Dendritic cell treated with granulocyte-macrophage colony-stimulating factor and Interleukin-4, amounts not matched to agents 40 ng/mL and 50 ng/mL, for 4 days (primary cell): ENCODE measurements at regions not wholly inside any gene's neighbourhood (a gene's known extent, or its start where the extent isn't known, plus 50 kb on each side); places are given as distances from the start of the nearest gene placed in this dataset.

Experiments used
- H3K27ac Mint-ChIP-seq: one replicate; pipeline ENCODE4 v1.8.0; 2022; ENCODE audit warnings: mild to moderate bottlenecking, mixed read lengths
- H3K27me3 Mint-ChIP-seq: one replicate; pipeline ENCODE4 v1.8.0; 2022; ENCODE audit warnings: mild to moderate bottlenecking, mixed read lengths
- H3K36me3 Mint-ChIP-seq: one replicate; pipeline ENCODE4 v1.8.0; 2022; ENCODE audit warnings: low read depth, mixed read lengths
- H3K4me1 Mint-ChIP-seq: one replicate; pipeline ENCODE4 v1.8.0; 2022; ENCODE audit warnings: low read depth, mixed read lengths
- H3K4me3 Mint-ChIP-seq: one replicate; pipeline ENCODE4 v1.8.0; 2022; ENCODE audit warnings: mild to moderate bottlenecking, moderate library complexity, mixed read lengths
- H3K9me3 Mint-ChIP-seq: one replicate; pipeline ENCODE4 v1.8.0; 2022; ENCODE audit warnings: mixed read lengths
- intact Hi-C: fragments of 100-400 bp; cut with micrococcal nuclease; formaldehyde crosslinking; loops from one replicate; pipeline ENCODE4 v1.15.0; 2022

DNA sequence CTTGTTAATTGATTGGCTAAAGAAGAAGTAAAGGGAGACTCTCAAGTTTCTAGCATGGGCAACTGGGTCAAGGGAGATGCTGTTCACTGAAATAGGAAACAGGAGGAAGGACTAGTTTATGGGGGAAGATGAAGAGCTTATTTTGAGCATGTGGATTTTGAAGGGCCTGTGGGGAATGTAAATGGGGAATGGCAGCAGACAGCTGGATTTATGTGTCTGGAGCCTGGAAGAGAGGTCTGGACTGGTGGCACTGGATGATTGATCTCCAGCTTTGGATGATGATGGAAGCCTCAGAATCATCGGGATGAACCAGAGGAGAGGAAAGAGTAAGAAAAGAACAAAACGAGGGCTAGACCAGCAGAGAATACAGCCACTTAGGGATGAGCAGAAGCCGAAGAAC lies 54.9 kb upstream of the ENAH start:
- intact Hi-C loops, result no loop called here
- Mint-ChIP-seq H3K27ac (no peak overlapping the region), H3K4me1 (peaks cover 22% of the 10 kb centered on the region), H3K36me3 (no peaks in the 10 kb centered on the region), H3K4me3 (no peak overlapping the region), H3K27me3 (peaks cover 5% of the 10 kb centered on the region), H3K9me3 (no peaks in the 10 kb centered on the region)

- Mint-ChIP-seq H3K36me3 (no peaks in the 10 kb centered on the region), H3K4me3 (no peak overlapping the region), H3K9me3 (no peaks in the 10 kb centered on the region), H3K27ac (no peak overlapping the region), H3K4me1 (peaks cover 29% of the 10 kb centered on the region), H3K27me3 (peaks cover 5% of the 10 kb centered on the region)
- intact Hi-C loops, result no loop called here
Observed at GRCh38 chr1:225709101-225709500, 56.2 kb upstream of the ENAH start.

- intact Hi-C loops, result no loop called here
- peak overlapping the region; percentile 30 for H3K27ac Mint-ChIP-seq
- H3K4me3 Mint-ChIP-seq, result no peak overlapping the region
- no peaks in the 10 kb centered on the region for H3K36me3 Mint-ChIP-seq
- no peaks in the 10 kb centered on the region for H3K9me3 Mint-ChIP-seq
- H3K27me3 Mint-ChIP-seq, result peaks cover 5% of the 10 kb centered on the region
- peaks cover 29% of the 10 kb centered on the region for H3K4me1 Mint-ChIP-seq
Observed at GRCh38 chr1:225710804-225711203, 57.9 kb upstream of the ENAH start.

GRCh38 chr1:225711236-225711937 lies 58.5 kb upstream of the ENAH start:
- peaks cover 29% of the 10 kb centered on the region for H3K4me1 Mint-ChIP-seq
- H3K9me3 Mint-ChIP-seq, result no peaks in the 10 kb centered on the region
- intact Hi-C loops, result no loop called here
- H3K4me3 Mint-ChIP-seq, result no peak overlapping the region
- peaks cover 5% of the 10 kb centered on the region for H3K27me3 Mint-ChIP-seq
- H3K36me3 Mint-ChIP-seq, result no peaks in the 10 kb centered on the region
- H3K27ac Mint-ChIP-seq, result peak overlapping the region; percentile 30

DNA sequence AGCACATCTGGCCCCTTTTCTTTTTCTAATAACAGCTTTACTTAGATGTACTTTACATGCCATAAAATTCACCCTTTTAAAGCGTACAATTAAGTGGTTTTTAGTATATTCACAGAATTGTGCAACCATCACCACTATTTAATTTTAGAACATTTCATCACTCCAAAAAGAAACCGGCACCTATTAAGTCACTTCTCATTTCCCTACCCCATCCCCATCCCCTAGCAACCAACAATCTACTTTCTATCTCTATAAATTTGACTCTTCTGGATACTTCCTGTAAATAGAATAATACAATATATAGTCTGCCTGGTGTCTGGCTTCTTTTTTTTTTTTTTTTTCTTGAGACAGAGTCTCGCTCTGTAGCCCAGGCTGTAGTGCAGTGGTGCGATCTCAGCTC lies 59.5 kb upstream of the ENAH start:
- peaks cover 5% of the 10 kb centered on the region for H3K27me3 Mint-ChIP-seq
- intact Hi-C loops, result no loop called here
- H3K36me3 Mint-ChIP-seq, result no peaks in the 10 kb centered on the region
- H3K4me1 Mint-ChIP-seq, result peaks cover 29% of the 10 kb centered on the region
- no peaks in the 10 kb centered on the region for H3K9me3 Mint-ChIP-seq
- H3K27ac Mint-ChIP-seq, result no peak overlapping the region
- H3K4me3 Mint-ChIP-seq, result no peak overlapping the region

DNA sequence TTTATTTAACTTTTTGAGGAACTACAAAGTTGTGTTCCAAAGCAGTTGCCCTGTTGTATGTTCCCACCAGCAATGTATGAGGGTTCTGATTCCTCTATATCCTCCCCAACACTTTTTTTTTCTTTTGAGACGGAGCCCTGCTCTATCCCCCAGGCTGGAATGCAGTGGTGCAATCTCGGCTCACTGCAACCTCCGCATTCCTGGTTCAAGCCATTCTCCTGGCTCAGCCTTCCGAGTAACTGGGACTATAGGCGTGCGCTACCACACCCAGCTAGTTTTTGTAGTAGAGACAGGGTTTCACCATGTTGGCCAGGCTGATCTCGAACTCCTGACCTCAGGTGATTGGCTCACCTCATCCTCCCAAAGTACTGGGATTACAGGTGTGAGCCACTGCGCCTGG lies 60.4 kb upstream of the ENAH start:
- Mint-ChIP-seq H3K36me3 (no peaks in the 10 kb centered on the region), H3K27me3 (peaks cover 5% of the 10 kb centered on the region), H3K4me3 (no peak overlapping the region), H3K9me3 (no peaks in the 10 kb centered on the region), H3K4me1 (peaks cover 29% of the 10 kb centered on the region), H3K27ac (peak overlapping the region; percentile 21)
- intact Hi-C loops, result no loop called here

DNA sequence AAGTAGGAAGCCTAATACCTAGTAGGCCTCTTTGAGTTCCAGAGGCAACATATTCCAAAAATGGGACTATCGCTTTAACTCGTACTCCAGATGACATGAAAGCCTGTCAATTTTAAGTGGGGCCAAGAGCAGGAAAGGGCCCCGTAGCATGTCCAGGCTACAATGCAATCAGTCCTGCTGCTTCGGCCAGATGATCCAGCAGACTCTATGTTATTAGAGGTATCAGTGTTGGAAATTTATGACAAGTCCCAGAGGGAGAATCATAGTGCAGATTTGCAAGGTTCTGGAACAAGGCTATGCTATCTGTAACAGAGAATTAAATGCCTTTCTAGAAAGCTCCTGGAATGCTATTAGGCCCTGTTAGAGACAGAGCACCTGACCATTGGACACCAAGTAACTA lies 56.7 kb upstream of the SRP9 start:
- H3K4me1 Mint-ChIP-seq, result peaks cover 22% of the 10 kb centered on the region
- peaks cover 5% of the 10 kb centered on the region for H3K27me3 Mint-ChIP-seq
- H3K27ac Mint-ChIP-seq, result no peak overlapping the region
- intact Hi-C loops, result no loop called here
- no peaks in the 10 kb centered on the region for H3K9me3 Mint-ChIP-seq
- no peak overlapping the region for H3K4me3 Mint-ChIP-seq
- H3K36me3 Mint-ChIP-seq, result no peaks in the 10 kb centered on the region

DNA sequence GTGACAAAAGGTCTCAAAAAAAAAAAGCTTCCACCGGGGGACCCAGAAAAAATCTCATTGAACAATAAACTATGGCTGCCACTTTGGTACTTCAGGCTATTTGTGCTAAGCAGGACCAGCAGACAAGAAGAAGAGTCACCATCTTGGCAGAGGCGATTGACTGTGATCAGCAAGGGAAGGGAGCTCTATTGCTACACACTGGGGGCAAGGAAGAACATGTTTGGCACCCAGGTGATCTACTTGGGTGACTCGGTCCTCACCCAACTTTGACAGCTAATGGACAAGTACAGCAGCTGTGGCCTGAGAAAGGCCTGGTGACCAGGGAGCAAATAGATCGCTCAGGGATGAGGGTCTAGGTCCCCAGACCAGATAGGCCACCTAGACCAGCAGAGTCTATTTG lies 53.4 kb upstream of the SRP9 start:
- Mint-ChIP-seq H3K27ac (no peak overlapping the region), H3K4me3 (no peak overlapping the region), H3K27me3 (peaks cover 7% of the 10 kb centered on the region), H3K9me3 (no peaks in the 10 kb centered on the region), H3K36me3 (no peaks in the 10 kb centered on the region), H3K4me1 (peaks cover 22% of the 10 kb centered on the region)
- intact Hi-C loops, result no loop called here
